Hepatocyte (in vitro differentiated cells): ENCODE measurements at regions not wholly inside any gene's neighbourhood (a gene's known extent, or its start where the extent isn't known, plus 50 kb on each side); places are given as distances from the start of the nearest gene placed in this dataset. TPM values are rescaled to one million over a fixed set of nuclear protein-coding genes. Genes with fewer than 3 reads are reported as not detected.

Experiments used
- DNase-seq: peaks from one replicate; pipeline ENCODE4 v3.0.0-alpha.2; 2016; ENCODE audit warnings: low spot score
- H2AFZ ChIP-seq: fragments of 200-600 bp; sonication (generic); 2 replicates; pipeline ENCODE4 v1.6.0; 2016; ENCODE audit warnings: antibody characterized with exemption, mild to moderate bottlenecking
- H3K27ac ChIP-seq: fragments of 200-600 bp; sonication (generic); 2 replicates; pipeline ENCODE4 v1.5.1; 2016; ENCODE audit warnings: mild to moderate bottlenecking
- H3K27me3 ChIP-seq: fragments of 200-600 bp; sonication (generic); 2 replicates; pipeline ENCODE4 v1.6.1; 2016
- H3K36me3 ChIP-seq: fragments of 200-600 bp; sonication (generic); replicated peaks from 2 replicates; pipeline ENCODE4 v1.5.1; 2016; ENCODE audit warnings: low read depth; ENCODE audit not compliant: insufficient read depth
- H3K4me1 ChIP-seq: fragments of 200-600 bp; sonication (generic); 2 replicates; pipeline ENCODE4 v1.5.1; 2016; ENCODE audit warnings: mild to moderate bottlenecking, moderate library complexity; ENCODE audit not compliant: insufficient read depth
- H3K4me2 ChIP-seq: fragments of 200-600 bp; sonication (generic); 2 replicates; pipeline ENCODE4 v1.6.0; 2016
- H3K4me3 ChIP-seq: fragments of 200-600 bp; sonication (generic); 2 replicates; pipeline ENCODE4 v1.5.1; 2016; ENCODE audit warnings: mild to moderate bottlenecking
- H3K79me2 ChIP-seq: fragments of 200-600 bp; sonication (generic); 2 replicates; pipeline ENCODE4 v1.6.0; 2017; ENCODE audit warnings: mild to moderate bottlenecking
- H3K9me2 ChIP-seq: fragments of 200-600 bp; sonication (generic); replicated peaks from 2 replicates; pipeline ENCODE4 v1.6.0; 2017; ENCODE audit warnings: mild to moderate bottlenecking; ENCODE audit not compliant: insufficient read depth
- H3K9me3 ChIP-seq: fragments of 200-600 bp; sonication (generic); 2 replicates; pipeline ENCODE4 v1.5.1; 2016; ENCODE audit warnings: low read depth, mild to moderate bottlenecking
- H4K20me1 ChIP-seq: fragments of 200-600 bp; sonication (generic); 2 replicates; pipeline ENCODE4 v1.6.0; 2016; ENCODE audit warnings: mild to moderate bottlenecking; ENCODE audit not compliant: insufficient read depth, poor library complexity, severe bottlenecking
- EZH2 ChIP-seq: fragments of 200-600 bp; sonication (generic); IDR thresholded peaks from 2 replicates; pipeline ENCODE4 v1.6.1; 2016; ENCODE audit warnings: antibody characterized with exemption, mild to moderate bottlenecking, borderline replicate concordance
- EZH2phosphoT487 ChIP-seq: fragments of 200-600 bp; sonication (generic); IDR thresholded peaks from one replicate; pipeline ENCODE4 v1.6.1; 2018; ENCODE audit warnings: antibody characterized with exemption, mild to moderate bottlenecking, low read depth, moderate library complexity; ENCODE audit not compliant: unreplicated experiment, severe bottlenecking
- WGBS: methylation state at CpG from one replicate; pipeline ENCODE4 v1.1.6; 2016; ENCODE audit warnings: low lambda C conversion rate; ENCODE audit errors: missing lambda C conversion rate; 5-methylcytosine and 5-hydroxymethylcytosine counted together
- small RNA-seq: library from RNA; depleted of rRNA; stranded (forward); fragments of <200 nt; gene quantifications from one replicate; pipeline ENCODE3, GENCODE V24; 2014
- TF ChIP-seq, protein P1 (sequence below): fragments of 200-600 bp; sonication (generic); IDR thresholded peaks from 2 replicates; pipeline ENCODE4 v1.5.1; 2016; ENCODE audit warnings: antibody characterized with exemption, mild to moderate bottlenecking; ENCODE audit not compliant: poor library complexity

DNA sequence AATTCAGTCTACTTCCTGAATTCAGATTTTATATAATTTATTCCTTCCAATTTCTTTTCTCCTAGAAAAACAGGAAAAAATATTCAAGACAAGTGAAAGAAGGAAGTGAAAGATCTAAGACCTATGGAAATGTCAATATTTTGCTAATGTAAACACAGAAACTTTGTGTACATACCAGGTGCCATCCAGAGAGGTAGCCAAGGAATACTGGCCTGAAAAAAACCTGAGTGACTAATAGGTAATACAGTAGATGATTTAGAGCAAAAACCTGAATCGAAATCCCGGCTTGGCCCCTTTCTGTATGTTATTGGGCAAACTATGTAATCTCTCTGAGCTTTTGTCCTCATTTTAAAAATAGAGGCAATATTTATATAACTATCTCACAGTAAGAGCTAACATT, 59.2 kb upstream of the FSHB start:
- no peak overlapping the region for H2AFZ ChIP-seq
- H3K36me3 ChIP-seq: no peaks in the 10 kb centered on the region
- H3K27ac ChIP-seq: peak overlapping the region; percentile 57

DNA sequence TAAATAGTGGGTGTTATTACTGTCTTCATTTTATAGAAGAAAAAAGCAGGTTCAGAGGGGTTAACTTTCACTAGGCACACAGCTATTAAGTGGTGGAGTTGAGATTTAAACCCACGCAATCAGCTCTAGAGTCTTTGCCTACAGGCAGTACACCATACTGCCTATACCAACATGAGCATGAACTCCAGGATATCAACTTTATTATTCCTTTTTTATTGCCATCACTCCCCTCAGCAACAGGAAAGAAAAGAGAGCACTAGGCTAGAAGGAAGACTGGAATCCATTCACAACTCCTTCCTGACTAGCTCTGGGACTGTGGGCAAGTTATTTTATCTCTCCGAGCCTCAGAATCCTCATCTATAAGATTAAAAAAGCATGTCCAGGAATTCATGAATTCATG, 58.7 kb upstream of the FSHB start:
- Histone ChIP-seq H3K4me1 (peaks cover 10% of the 10 kb centered on the region), H2AFZ (no peak overlapping the region), H3K9me3 (no peaks in the 10 kb centered on the region), H3K79me2 (no peaks in the 10 kb centered on the region), H3K9me2 (no peaks in the 10 kb centered on the region), H3K27ac (peak overlapping the region; percentile 57), H3K4me3 (no peak overlapping the region), H3K4me2 (no peak overlapping the region), H3K36me3 (no peaks in the 10 kb centered on the region), H4K20me1 (no peaks in the 10 kb centered on the region), H3K27me3 (no peaks in the 10 kb centered on the region)
- DNase-seq: no peak
- TF ChIP-seq, protein P1, sequence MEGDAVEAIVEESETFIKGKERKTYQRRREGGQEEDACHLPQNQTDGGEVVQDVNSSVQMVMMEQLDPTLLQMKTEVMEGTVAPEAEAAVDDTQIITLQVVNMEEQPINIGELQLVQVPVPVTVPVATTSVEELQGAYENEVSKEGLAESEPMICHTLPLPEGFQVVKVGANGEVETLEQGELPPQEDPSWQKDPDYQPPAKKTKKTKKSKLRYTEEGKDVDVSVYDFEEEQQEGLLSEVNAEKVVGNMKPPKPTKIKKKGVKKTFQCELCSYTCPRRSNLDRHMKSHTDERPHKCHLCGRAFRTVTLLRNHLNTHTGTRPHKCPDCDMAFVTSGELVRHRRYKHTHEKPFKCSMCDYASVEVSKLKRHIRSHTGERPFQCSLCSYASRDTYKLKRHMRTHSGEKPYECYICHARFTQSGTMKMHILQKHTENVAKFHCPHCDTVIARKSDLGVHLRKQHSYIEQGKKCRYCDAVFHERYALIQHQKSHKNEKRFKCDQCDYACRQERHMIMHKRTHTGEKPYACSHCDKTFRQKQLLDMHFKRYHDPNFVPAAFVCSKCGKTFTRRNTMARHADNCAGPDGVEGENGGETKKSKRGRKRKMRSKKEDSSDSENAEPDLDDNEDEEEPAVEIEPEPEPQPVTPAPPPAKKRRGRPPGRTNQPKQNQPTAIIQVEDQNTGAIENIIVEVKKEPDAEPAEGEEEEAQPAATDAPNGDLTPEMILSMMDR: no peak
- WGBS: 44% methylated on average over 2 of the region's 2 CpGs

More for the DNA sequence above, 59.2 kb upstream of the FSHB start:
- Histone ChIP-seq H3K9me3 (no peaks in the 10 kb centered on the region), H3K4me3 (no peak overlapping the region), H3K9me2 (no peaks in the 10 kb centered on the region), H3K4me1 (peaks cover 10% of the 10 kb centered on the region), H3K27me3 (no peaks in the 10 kb centered on the region), H4K20me1 (no peaks in the 10 kb centered on the region), H3K79me2 (no peaks in the 10 kb centered on the region), H3K4me2 (no peak overlapping the region)
- 60% methylated on average over 2 of the region's 2 CpGs for WGBS
- peak; percentile 48 for DNase-seq
- TF ChIP-seq EZH2phosphoT487 (peak; percentile 77), EZH2 (no peak)

DNA sequence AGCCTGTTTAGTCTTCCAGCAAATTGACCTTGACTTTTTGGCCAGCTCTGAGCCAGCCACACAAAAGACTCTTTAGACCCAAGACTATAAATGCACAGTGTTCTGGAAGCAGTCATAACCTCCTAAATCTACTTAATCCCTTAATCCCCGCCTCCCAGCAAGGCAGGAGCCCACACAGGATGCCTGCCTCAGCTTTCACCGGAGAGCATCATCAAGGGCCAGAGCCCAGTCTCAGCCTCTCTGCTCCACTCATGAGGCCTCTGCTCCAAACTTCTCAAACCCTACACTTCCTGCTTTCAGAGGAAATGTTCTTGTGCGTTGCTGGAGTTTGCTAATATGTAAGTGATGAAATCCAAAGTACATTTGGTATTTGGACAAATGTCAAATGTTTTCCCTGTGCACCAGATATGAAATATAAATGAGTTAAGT, 57.9 kb upstream of the FSHB start:
- peak overlapping the region; percentile 57 for H3K27ac ChIP-seq
- H3K4me1 ChIP-seq: peaks cover 10% of the 10 kb centered on the region
- WGBS: 29% methylated on average over 3 of the region's 3 CpGs
- no peaks in the 10 kb centered on the region for H3K79me2 ChIP-seq
- H3K27me3 ChIP-seq: no peaks in the 10 kb centered on the region
- H3K4me2 ChIP-seq: no peak overlapping the region
- TF ChIP-seq EZH2phosphoT487 (no peak), EZH2 (no peak)
- TF ChIP-seq, protein P1: no peak
- no peak overlapping the region for H3K4me3 ChIP-seq
- peak; percentile 48 for DNase-seq
- no peaks in the 10 kb centered on the region for H3K9me3 ChIP-seq
- no peaks in the 10 kb centered on the region for H4K20me1 ChIP-seq
- no peak overlapping the region for H2AFZ ChIP-seq
- no peaks in the 10 kb centered on the region for H3K9me2 ChIP-seq
- H3K36me3 ChIP-seq: no peaks in the 10 kb centered on the region

DNA sequence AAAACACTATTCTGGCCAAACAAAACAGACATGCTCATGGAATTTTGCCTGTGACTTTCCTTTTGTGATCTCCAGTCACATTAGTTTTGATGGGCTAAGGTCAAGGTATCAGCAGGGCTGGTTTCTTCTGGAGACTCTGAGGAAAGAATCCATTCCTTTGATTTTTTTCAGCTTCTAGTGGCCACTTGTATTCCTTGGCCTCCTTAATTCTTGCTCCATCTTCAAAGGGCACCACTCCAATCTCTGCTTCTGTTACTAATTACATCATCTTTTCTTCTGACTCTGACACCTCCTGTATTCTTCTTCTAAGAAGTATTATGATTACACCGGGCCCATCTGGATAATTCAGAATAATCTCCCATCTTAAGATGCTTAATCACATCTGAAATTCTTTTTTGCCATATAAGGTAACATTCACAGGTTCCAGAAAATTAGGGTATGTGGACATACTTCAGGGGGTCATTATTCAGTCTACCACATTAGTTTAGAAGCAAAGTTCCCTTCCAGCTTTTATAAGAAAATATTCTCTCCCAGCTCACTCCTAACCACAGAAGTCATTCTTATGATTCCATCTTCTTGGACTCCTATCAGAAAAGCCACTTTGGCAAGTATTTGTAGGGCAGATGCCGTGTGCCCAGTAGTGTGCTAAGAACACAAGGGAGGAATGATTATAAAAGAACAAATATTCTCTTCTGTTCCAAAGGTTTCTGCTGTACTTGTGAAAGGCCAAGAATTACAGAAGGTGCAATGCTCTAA, 56.4 kb upstream of the FSHB start:
- no peaks in the 10 kb centered on the region for H4K20me1 ChIP-seq
- no peak overlapping the region for H3K4me3 ChIP-seq
- TF ChIP-seq, protein P1: no peak
- TF ChIP-seq EZH2 (no peak), EZH2phosphoT487 (no peak)
- H3K36me3 ChIP-seq: no peaks in the 10 kb centered on the region
- H3K4me2 ChIP-seq: no peak overlapping the region
- H2AFZ ChIP-seq: no peak overlapping the region
- no peaks in the 10 kb centered on the region for H3K9me3 ChIP-seq
- DNase-seq: no peak
- no peaks in the 10 kb centered on the region for H3K27me3 ChIP-seq
- H3K79me2 ChIP-seq: no peaks in the 10 kb centered on the region
- H3K9me2 ChIP-seq: no peaks in the 10 kb centered on the region
- WGBS: 81% methylated on average over 2 of the region's 2 CpGs
- no peak overlapping the region for H3K27ac ChIP-seq
- peaks cover 10% of the 10 kb centered on the region for H3K4me1 ChIP-seq

Small RNA genes in the stretch of these regions (small RNA-seq; reads per million reads assigned to genes)
- gene AL358944.1: not detected
